Ishikawa (cell line): ENCODE measurements at regions not wholly inside any gene's neighbourhood (a gene's known extent, or its start where the extent isn't known, plus 50 kb on each side); places are given as distances from the start of the nearest gene placed in this dataset.

Experiments
- CEBPB ChIP-seq: IDR thresholded peaks from 2 replicates; pipeline ENCODE4 v1.6.1; 2012
- CREB1 ChIP-seq: IDR thresholded peaks from 2 replicates; pipeline ENCODE4 v1.6.1; 2012; ENCODE audit warnings: low read depth
- EGR1 ChIP-seq: IDR thresholded peaks from 2 replicates; pipeline ENCODE4 v1.6.1; 2012
- EP300 ChIP-seq: IDR thresholded peaks from 2 replicates; pipeline ENCODE4 v1.6.1; 2012; ENCODE audit warnings: borderline replicate concordance
- FOXM1 ChIP-seq: IDR thresholded peaks from 2 replicates; pipeline ENCODE4 v1.6.1; 2012; ENCODE audit warnings: low read depth, borderline replicate concordance
- MAX ChIP-seq: IDR thresholded peaks from 2 replicates; pipeline ENCODE4 v1.6.1; 2012
- NFIC ChIP-seq: IDR thresholded peaks from 2 replicates; pipeline ENCODE4 v1.6.1; 2012
- RAD21 ChIP-seq: IDR thresholded peaks from 2 replicates; pipeline ENCODE4 v1.6.1; 2012; ENCODE audit warnings: low read depth
- TAF1 ChIP-seq: IDR thresholded peaks from 2 replicates; pipeline ENCODE4 v1.6.1; 2012; ENCODE audit warnings: low read depth, mild to moderate bottlenecking
- TCF12 ChIP-seq: IDR thresholded peaks from 2 replicates; pipeline ENCODE4 v1.6.1; 2012; ENCODE audit warnings: low read depth
- TEAD4 ChIP-seq: IDR thresholded peaks from 2 replicates; pipeline ENCODE4 v1.6.1; 2012
- USF1 ChIP-seq: IDR thresholded peaks from 2 replicates; pipeline ENCODE4 v1.6.1; 2012
- YY1 ChIP-seq: IDR thresholded peaks from 2 replicates; pipeline ENCODE4 v1.6.1; 2012; ENCODE audit warnings: low read depth
- ZBTB7A ChIP-seq: IDR thresholded peaks from 2 replicates; pipeline ENCODE4 v1.6.1; 2012; ENCODE audit warnings: low read depth
- TF ChIP-seq, protein P1 (sequence below): IDR thresholded peaks from 2 replicates; pipeline ENCODE4 v1.6.1; 2012; ENCODE audit warnings: low read depth, mild to moderate bottlenecking

GRCh38 chr5:131067636-131068035 is 97.4 kb downstream of the HINT1 start:
- no peak for TF ChIP-seq NFIC
- no peak for TF ChIP-seq TAF1
- TF ChIP-seq ZBTB7A: no peak
- TF ChIP-seq, protein P1, sequence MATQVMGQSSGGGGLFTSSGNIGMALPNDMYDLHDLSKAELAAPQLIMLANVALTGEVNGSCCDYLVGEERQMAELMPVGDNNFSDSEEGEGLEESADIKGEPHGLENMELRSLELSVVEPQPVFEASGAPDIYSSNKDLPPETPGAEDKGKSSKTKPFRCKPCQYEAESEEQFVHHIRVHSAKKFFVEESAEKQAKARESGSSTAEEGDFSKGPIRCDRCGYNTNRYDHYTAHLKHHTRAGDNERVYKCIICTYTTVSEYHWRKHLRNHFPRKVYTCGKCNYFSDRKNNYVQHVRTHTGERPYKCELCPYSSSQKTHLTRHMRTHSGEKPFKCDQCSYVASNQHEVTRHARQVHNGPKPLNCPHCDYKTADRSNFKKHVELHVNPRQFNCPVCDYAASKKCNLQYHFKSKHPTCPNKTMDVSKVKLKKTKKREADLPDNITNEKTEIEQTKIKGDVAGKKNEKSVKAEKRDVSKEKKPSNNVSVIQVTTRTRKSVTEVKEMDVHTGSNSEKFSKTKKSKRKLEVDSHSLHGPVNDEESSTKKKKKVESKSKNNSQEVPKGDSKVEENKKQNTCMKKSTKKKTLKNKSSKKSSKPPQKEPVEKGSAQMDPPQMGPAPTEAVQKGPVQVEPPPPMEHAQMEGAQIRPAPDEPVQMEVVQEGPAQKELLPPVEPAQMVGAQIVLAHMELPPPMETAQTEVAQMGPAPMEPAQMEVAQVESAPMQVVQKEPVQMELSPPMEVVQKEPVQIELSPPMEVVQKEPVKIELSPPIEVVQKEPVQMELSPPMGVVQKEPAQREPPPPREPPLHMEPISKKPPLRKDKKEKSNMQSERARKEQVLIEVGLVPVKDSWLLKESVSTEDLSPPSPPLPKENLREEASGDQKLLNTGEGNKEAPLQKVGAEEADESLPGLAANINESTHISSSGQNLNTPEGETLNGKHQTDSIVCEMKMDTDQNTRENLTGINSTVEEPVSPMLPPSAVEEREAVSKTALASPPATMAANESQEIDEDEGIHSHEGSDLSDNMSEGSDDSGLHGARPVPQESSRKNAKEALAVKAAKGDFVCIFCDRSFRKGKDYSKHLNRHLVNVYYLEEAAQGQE: no peak
- no peak for TF ChIP-seq RAD21
- no peak for TF ChIP-seq CEBPB
- TF ChIP-seq USF1: no peak
- no peak for TF ChIP-seq YY1
- TF ChIP-seq FOXM1: no peak
- TF ChIP-seq MAX: no peak
- no peak for TF ChIP-seq CREB1

DNA sequence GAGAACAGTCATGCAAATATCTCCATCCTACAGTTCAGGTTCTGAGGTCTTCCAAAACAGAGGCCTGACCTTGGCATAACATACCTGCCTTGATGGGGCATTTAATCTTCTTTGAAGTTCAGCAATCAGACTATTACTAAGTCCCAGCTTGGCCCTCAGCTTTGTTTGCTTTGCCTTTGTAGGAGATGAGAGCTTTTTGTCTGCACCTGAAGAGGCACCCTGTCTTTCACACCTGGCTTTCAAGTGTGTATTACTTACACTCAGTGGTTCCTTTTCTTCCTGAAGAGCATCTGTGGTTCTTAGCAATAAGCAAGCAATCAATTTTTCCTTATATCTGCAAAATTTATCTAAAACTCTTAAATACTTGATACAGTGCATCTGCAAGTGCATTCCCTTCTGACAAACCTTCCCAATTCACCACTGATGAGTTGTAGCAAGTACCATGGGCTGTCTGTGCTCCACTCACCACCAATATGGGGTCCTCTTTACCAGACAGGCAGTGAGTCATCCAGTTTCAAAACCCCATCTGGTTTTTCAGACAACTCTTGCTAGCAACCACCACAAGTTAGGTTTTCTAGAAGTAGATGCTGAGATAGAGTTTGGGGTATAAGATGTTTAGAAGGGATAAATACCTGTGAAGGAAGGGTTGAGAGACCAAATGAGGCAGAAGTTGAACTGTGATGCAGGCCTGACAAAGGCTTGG is 100.2 kb downstream of the HINT1 start:
- TF ChIP-seq TEAD4: no peak
- TF ChIP-seq MAX: no peak
- TF ChIP-seq USF1: no peak
- TF ChIP-seq, protein P1: no peak
- no peak for TF ChIP-seq EGR1
- TF ChIP-seq ZBTB7A: no peak
- TF ChIP-seq FOXM1: no peak
- no peak for TF ChIP-seq EP300
- no peak for TF ChIP-seq TAF1
- no peak for TF ChIP-seq TCF12
- TF ChIP-seq RAD21: no peak
- no peak for TF ChIP-seq NFIC
- TF ChIP-seq CREB1: no peak
- TF ChIP-seq CEBPB: no peak

DNA sequence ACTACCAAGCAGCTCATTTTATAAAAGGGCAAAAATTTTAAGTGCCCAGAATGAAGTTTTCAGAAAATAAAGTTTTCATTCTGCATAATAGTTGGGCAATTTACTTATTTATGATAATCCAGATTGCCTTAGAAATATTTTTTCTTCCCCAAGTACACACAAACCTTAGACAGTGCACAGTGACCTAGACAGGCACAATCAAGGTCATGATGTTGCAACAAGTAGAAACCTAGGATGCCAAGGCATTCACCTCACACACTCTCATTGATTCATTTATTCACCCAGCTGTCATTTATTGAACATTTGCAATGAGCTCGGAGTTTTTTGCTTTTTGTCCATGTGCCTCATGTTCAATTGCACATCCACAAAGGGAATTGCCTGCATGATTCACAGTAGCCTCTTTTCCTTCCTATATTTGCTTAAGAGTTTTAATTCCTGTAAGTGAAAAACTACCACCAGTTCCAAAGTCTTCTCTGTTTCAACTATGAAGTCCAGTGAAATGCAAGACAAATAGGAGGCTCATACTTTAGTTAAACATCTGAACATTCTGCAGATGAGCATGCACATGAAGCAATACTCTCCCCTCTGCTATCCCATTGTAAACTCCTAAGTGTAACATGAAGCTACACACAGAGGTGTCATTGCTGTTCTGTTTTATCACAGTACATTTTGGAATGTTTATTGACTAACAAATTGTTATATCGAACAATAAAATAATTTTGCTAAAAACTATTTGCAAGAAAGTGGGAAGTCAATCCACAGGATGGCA is 122.9 kb downstream of the HINT1 start:
- TF ChIP-seq TEAD4 (no peak), FOXM1 (no peak), RAD21 (no peak), MAX (no peak), TCF12 (no peak), TAF1 (no peak), CEBPB (no peak), ZBTB7A (no peak), EGR1 (no peak)

- no peak for TF ChIP-seq MAX
- no peak for TF ChIP-seq EGR1
- no peak for TF ChIP-seq EP300
- TF ChIP-seq, protein P1: no peak
- TF ChIP-seq TAF1: no peak
- TF ChIP-seq TCF12: no peak
- no peak for TF ChIP-seq CEBPB
- TF ChIP-seq TEAD4: no peak
- no peak for TF ChIP-seq YY1
- TF ChIP-seq USF1: no peak
- TF ChIP-seq CREB1: no peak
- TF ChIP-seq NFIC: no peak
- no peak for TF ChIP-seq FOXM1
Observed at GRCh38 chr5:131023498-131023865, 141.6 kb downstream of the HINT1 start.
